GM12878 (cell line): ENCODE measurements at regions not wholly inside any gene's neighbourhood (a gene's known extent, or its start where the extent isn't known, plus 50 kb on each side); places are given as distances from the start of the nearest gene placed in this dataset.

Source experiments
- ATAC-seq: fragments of 200-7000 bp; cut with Tn5 transposase; 3 replicates; pipeline ENCODE4 v1.9.1; 2020; ENCODE audit warnings: mild to moderate bottlenecking, moderate library complexity
- BruUV-seq: library from RNA; stranded (reverse); fragments of 400-500 nt; replicated peaks from 2 replicates; lab custom pipeline; 2021; lab: Mats Ljungman, UMichigan
- CTCF ChIA-PET: fragments of 300-600 bp; sonication (Branson Sonifier 250); formaldehyde crosslinking; extraction: SDS; loops from one replicate; lab custom pipeline; 2021; ENCODE audit warnings: inconsistent platforms; lab: Yijun Ruan, JAX
- POLR2A ChIA-PET: fragments of 350-600 bp; formaldehyde crosslinking; extraction: SDS; loops from one replicate; lab custom pipeline; 2021; ENCODE audit warnings: inconsistent platforms; lab: Charles Lee
- RAD21 ChIA-PET: fragments of 300-600 bp; sonication (Branson Sonifier 250); formaldehyde crosslinking; loops from one replicate; lab custom pipeline; 2023; ENCODE audit warnings: antibody characterized with exemption; ENCODE audit not compliant: unreplicated experiment; lab: Charles Lee
- SMC1A ChIA-PET: fragments of 300-600 bp; sonication (Branson Sonifier 250); formaldehyde crosslinking; loops from one replicate; lab custom pipeline; 2023; ENCODE audit not compliant: unreplicated experiment, uncharacterized antibody; lab: Charles Lee
- DNase-seq: peaks from one replicate; pipeline ENCODE4 v3.0.0-alpha.2; 2011; ENCODE audit warnings: low read depth, low spot score
- FAIRE-seq: peaks from 3 replicates; lab custom pipeline; 2011; peaks lifted over from hg19 to GRCh38; lab: Jason Lieb, UNC
- H2AFZ ChIP-seq: 2 replicates; pipeline ENCODE4 v1.6.0; 2011; ENCODE audit warnings: low read depth, low read length, control low read depth; ENCODE audit not compliant: control insufficient read depth
- H3K27ac ChIP-seq: 2 replicates; pipeline ENCODE4 v1.5.1; 2011; ENCODE audit warnings: control low read depth; ENCODE audit not compliant: control insufficient read depth, insufficient read depth
- H3K27me3 ChIP-seq, 2 experiments: replicated peaks in 1 of 2; 2 replicates each; pipeline versions ENCODE4 v1.6.0 to v1.6.1; 2011; ENCODE audit warnings: low read length in 1 of 2; ENCODE audit not compliant: control insufficient read depth in 2 of 2, insufficient read depth in 2 of 2
- H3K36me3 ChIP-seq, 2 experiments: 2 replicates each; pipeline ENCODE4 v1.5.1; 2011; ENCODE audit warnings: low read length in 1 of 2; ENCODE audit not compliant: control insufficient read depth in 2 of 2, insufficient read depth in 2 of 2
- H3K4me1 ChIP-seq: 2 replicates; pipeline ENCODE4 v1.6.1; 2011; ENCODE audit warnings: mild to moderate bottlenecking, low read length, moderate library complexity, mixed read lengths; ENCODE audit not compliant: control insufficient read depth, insufficient read depth
- H3K4me2 ChIP-seq: 2 replicates; pipeline ENCODE4 v1.6.0; 2011; ENCODE audit warnings: control low read depth; ENCODE audit not compliant: control insufficient read depth, insufficient read depth
- H3K4me3 ChIP-seq: fragments of 200-600 bp; sonication (generic); 2 replicates; pipeline ENCODE4 v1.5.1; 2016
- H3K79me2 ChIP-seq: 2 replicates; pipeline ENCODE4 v1.6.0; 2011; ENCODE audit warnings: low read length; ENCODE audit not compliant: control insufficient read depth, insufficient read depth
- H3K9ac ChIP-seq: 2 replicates; pipeline ENCODE4 v1.8.0; 2011; ENCODE audit warnings: low read length, control low read depth, mixed read lengths; ENCODE audit not compliant: control insufficient read depth, insufficient read depth
- H3K9me3 ChIP-seq: replicated peaks from 3 replicates; pipeline ENCODE4 v1.5.1; 2011; ENCODE audit warnings: mild to moderate bottlenecking, low read length; ENCODE audit not compliant: control insufficient read depth, insufficient read depth
- H4K20me1 ChIP-seq: 2 replicates; pipeline ENCODE4 v1.6.0; 2011; ENCODE audit not compliant: control insufficient read depth, insufficient read depth
- CUX1 ChIP-seq: IDR thresholded peaks from 2 replicates; pipeline ENCODE4 v1.6.1; 2012; ENCODE audit warnings: improper control_type of control experiment, low read depth, low read length; ENCODE audit not compliant: insufficient replicate concordance
- ESRRA ChIP-seq: IDR thresholded peaks from 2 replicates; pipeline ENCODE4 v1.6.1; 2012; ENCODE audit warnings: mild to moderate bottlenecking, low read length, improper control_type of control experiment
- FOXK2 ChIP-seq: fragments of 450-650 bp; IDR thresholded peaks from 2 replicates; pipeline ENCODE4 v1.6.1; 2017; ENCODE audit warnings: mild to moderate bottlenecking, moderate library complexity
- PML ChIP-seq: IDR thresholded peaks from 2 replicates; pipeline ENCODE4 v1.6.1; 2012; ENCODE audit warnings: low read length, inconsistent platforms
- RAD21 ChIP-seq: IDR thresholded peaks from 2 replicates; pipeline ENCODE4 v1.6.1; 2011; ENCODE audit warnings: mild to moderate bottlenecking, low read depth, low read length, moderate library complexity; ENCODE audit not compliant: insufficient read depth
- ZNF207 ChIP-seq: fragments of 450-650 bp; IDR thresholded peaks from 2 replicates; pipeline ENCODE4 v1.6.1; 2014; ENCODE audit warnings: antibody characterized with exemption, mild to moderate bottlenecking, borderline replicate concordance
- ZNF622 ChIP-seq: fragments of 450-650 bp; IDR thresholded peaks from 2 replicates; pipeline ENCODE4 v1.6.1; 2017; ENCODE audit warnings: mild to moderate bottlenecking, inconsistent platforms
- ZSCAN29 ChIP-seq: fragments of 450-650 bp; IDR thresholded peaks from 2 replicates; pipeline ENCODE4 v1.6.1; 2017; ENCODE audit warnings: mild to moderate bottlenecking, moderate library complexity
- WGBS: methylation state at CpG from one replicate; pipeline ENCODE4 v1.1.6; 2016; ENCODE audit warnings: low lambda C conversion rate; ENCODE audit not compliant: insufficient replicate concordance, insufficient coverage; ENCODE audit errors: missing lambda C conversion rate; 5-methylcytosine and 5-hydroxymethylcytosine counted together
- in situ Hi-C: fragments of 300-500 bp; cut with MboI; formaldehyde crosslinking; loops from 9 replicates; pipeline ENCODE4 v1.14.3; 2018; ENCODE audit warnings: mixed read lengths
- intact Hi-C: fragments of 100-400 bp; cut with micrococcal nuclease; formaldehyde crosslinking; loops from one replicate; pipeline ENCODE4 v1.14.2; 2022; ENCODE audit not compliant: unreplicated experiment
- TF ChIP-seq, protein P1 (sequence below): fragments of 450-650 bp; IDR thresholded peaks from 2 replicates; pipeline ENCODE4 v1.6.1; 2017; ENCODE audit warnings: mild to moderate bottlenecking, low read depth, inconsistent platforms; ENCODE audit not compliant: poor library complexity, severe bottlenecking

DNA sequence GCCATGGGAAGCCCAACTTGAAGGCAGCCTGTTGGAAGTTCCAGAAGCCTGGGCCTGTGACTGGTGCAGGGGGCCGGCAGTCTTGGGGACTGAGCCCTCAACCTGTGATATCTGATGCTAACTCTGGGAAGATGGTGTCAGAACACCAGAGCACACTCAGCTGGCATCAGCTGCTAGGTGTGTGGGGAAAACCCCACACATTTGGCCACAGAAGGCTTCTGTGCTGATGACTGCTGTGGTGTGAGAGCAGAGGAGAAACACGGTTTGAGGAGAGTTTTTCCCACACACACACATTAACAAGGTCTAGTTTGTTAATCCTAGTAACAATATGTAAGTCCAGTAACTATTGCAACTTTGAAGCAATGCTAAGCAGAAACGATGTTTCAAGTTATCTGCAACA is 78.0 kb downstream of the PSMB1 start (continued):
- TF ChIP-seq, protein P1, sequence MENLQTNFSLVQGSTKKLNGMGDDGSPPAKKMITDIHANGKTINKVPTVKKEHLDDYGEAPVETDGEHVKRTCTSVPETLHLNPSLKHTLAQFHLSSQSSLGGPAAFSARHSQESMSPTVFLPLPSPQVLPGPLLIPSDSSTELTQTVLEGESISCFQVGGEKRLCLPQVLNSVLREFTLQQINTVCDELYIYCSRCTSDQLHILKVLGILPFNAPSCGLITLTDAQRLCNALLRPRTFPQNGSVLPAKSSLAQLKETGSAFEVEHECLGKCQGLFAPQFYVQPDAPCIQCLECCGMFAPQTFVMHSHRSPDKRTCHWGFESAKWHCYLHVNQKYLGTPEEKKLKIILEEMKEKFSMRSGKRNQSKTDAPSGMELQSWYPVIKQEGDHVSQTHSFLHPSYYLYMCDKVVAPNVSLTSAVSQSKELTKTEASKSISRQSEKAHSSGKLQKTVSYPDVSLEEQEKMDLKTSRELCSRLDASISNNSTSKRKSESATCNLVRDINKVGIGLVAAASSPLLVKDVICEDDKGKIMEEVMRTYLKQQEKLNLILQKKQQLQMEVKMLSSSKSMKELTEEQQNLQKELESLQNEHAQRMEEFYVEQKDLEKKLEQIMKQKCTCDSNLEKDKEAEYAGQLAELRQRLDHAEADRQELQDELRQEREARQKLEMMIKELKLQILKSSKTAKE: no peak
- no peak for TF ChIP-seq ZSCAN29
- no peak for TF ChIP-seq ZNF207
- TF ChIP-seq ESRRA: no peak

- ChIA-PET RAD21 (interaction anchor here (0.9 to 2.9 kb wide), 5 partner anchors 9 to 43 kb away, joined by 4 to 30 read pairs (median 8); no protein-coding TSS in a partner anchor), CTCF (interaction anchor here (0.7 to 4.6 kb wide), 4 partner anchors 9 to 43 kb away, joined by 3 to 37 read pairs (median 4); no protein-coding TSS in a partner anchor), SMC1A (interaction anchor here (0.9 to 2.9 kb wide), 7 partner anchors 9 to 166 kb away, joined by 3 to 18 read pairs (median 5); no protein-coding TSS in a partner anchor), POLR2A (interaction anchor here (1.3 to 4.0 kb wide), 2 partner anchors 9 to 11 kb away, joined by 3 to 20 read pairs; no protein-coding TSS in a partner anchor)
- H3K27ac ChIP-seq: no peak overlapping the region
- no peak overlapping the region for H3K9ac ChIP-seq
- FAIRE-seq (no peak), ATAC-seq (no peak), DNase-seq (no peak)
- BruUV-seq: no TSS peak
- no peaks in the 10 kb centered on the region for H4K20me1 ChIP-seq
- no peaks in the 10 kb centered on the region for H3K79me2 ChIP-seq
- no peaks in the 10 kb centered on the region for H3K36me3 ChIP-seq
- H3K4me3 ChIP-seq: no peak overlapping the region
- H2AFZ ChIP-seq: no peak overlapping the region
- TF ChIP-seq ZNF622 (no peak), PML (no peak), FOXK2 (no peak), RAD21 (no peak), CUX1 (no peak)
- in situ Hi-C loops (no loop called here), intact Hi-C loops (no loop called here)
- no peaks in the 10 kb centered on the region for H3K4me1 ChIP-seq
- H3K4me2 ChIP-seq: no peak overlapping the region
- no peaks in the 10 kb centered on the region for H3K27me3 ChIP-seq
- WGBS: 58% methylated on average over 7 of the region's 7 CpGs
- H3K9me3 ChIP-seq: no peaks in the 10 kb centered on the region; the same call in 2 of the 3 replicates
These were observed 79.3 kb downstream of the PSMB1 start for GRCh38 chr6:170473801-170474200.
